ENCODE measurements at regions not wholly inside any gene's neighbourhood (a gene's known extent, or its start where the extent isn't known, plus 50 kb on each side); places are given as distances from the start of the nearest gene placed in this dataset.

- no peak for DNase-seq (ENCODE audit: low spot score)
These were observed 105.7 kb upstream of the KCNJ15 start for GRCh38 chr21:38151021-38151645.

- no peak for DNase-seq (ENCODE audit: low spot score)
These were observed 100.6 kb upstream of the KCNJ15 start for GRCh38 chr21:38156200-38156599.

- peak; percentile 38 for DNase-seq (ENCODE audit: low spot score)
These were observed 97.4 kb upstream of the KCNJ15 start for GRCh38 chr21:38159355-38159754.

GRCh38 chr21:38165466-38166172 is 91.2 kb upstream of the KCNJ15 start:
- no peak for DNase-seq (ENCODE audit: low spot score)

GRCh38 chr21:38166173-38166535 is 90.6 kb upstream of the KCNJ15 start:
- DNase-seq (ENCODE audit: low spot score), result no peak

- no peak for DNase-seq (ENCODE audit: low spot score)
These were observed 89.4 kb upstream of the KCNJ15 start for GRCh38 chr21:38167345-38167744.

- no peak for DNase-seq (ENCODE audit: low spot score)
These were observed 86.5 kb upstream of the KCNJ15 start for GRCh38 chr21:38170283-38170682.

GRCh38 chr21:38170704-38171682 is 85.8 kb upstream of the KCNJ15 start:
- DNase-seq (ENCODE audit: low spot score), result no peak

- no peak for DNase-seq (ENCODE audit: low spot score)
These were observed 85.0 kb upstream of the KCNJ15 start for GRCh38 chr21:38171723-38172344.

GRCh38 chr21:38173276-38174035 is 83.3 kb upstream of the KCNJ15 start:
- DNase-seq (ENCODE audit: low spot score), result no peak

- DNase-seq (ENCODE audit: low spot score), result no peak
These were observed 81.5 kb upstream of the KCNJ15 start for GRCh38 chr21:38175306-38175705.

GRCh38 chr21:38177919-38178652 is 78.7 kb upstream of the KCNJ15 start:
- no peak for DNase-seq (ENCODE audit: low spot score)

GRCh38 chr21:38178653-38179470 is 77.9 kb upstream of the KCNJ15 start:
- no peak for DNase-seq (ENCODE audit: low spot score)

- DNase-seq (ENCODE audit: low spot score), result no peak
These were observed 77.3 kb upstream of the KCNJ15 start for GRCh38 chr21:38179511-38179910.

- DNase-seq (ENCODE audit: low spot score), result no peak
These were observed 75.7 kb upstream of the KCNJ15 start for GRCh38 chr21:38181096-38181495.

- DNase-seq (ENCODE audit: low spot score), result no peak
These were observed 74.3 kb upstream of the KCNJ15 start for GRCh38 chr21:38182370-38182985.

GRCh38 chr21:38183961-38184360 is 72.8 kb upstream of the KCNJ15 start:
- no peak for DNase-seq (ENCODE audit: low spot score)

GRCh38 chr21:38186661-38187270 is 70.0 kb upstream of the KCNJ15 start:
- DNase-seq (ENCODE audit: low spot score), result no peak

- no peak for DNase-seq (ENCODE audit: low spot score)
These were observed 68.8 kb upstream of the KCNJ15 start for GRCh38 chr21:38188037-38188436.

Measured in CD4-positive, alpha-beta T cell treated with Interleukin-6 at 100 ng/mL for 8 hours (primary cell).